ENCODE measurements at regions not wholly inside any gene's neighbourhood (a gene's known extent, or its start where the extent isn't known, plus 50 kb on each side); places are given as distances from the start of the nearest gene placed in this dataset.

DNA sequence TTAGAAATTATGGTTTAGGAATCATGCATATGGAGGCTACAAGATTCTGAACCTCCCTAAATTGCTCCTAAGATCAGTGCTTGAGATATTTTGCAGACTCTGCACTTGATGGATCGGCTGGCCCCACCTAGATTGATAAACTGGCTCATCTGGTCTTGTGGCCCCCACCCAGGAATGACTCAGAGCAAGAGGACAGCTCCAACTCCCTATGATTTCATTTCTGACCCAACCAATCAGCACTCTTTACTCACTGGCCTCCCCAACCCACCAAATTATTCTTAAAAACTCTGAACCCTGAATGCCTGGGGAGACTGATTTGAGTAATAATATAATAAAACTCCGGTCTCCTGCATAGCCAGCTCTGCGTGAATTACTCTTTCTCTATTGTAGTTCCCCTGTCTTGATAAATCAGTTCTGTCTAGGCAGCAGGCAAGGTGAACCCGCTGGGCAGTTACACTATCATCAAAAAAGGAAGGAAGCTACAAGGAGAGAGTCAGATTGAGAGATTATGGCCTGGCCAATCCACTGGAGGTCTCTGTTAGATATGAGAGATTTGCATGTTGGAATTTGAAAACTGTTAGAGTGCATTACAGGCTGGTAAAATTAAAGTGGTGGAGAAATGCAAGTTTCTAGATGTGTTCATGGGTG lies 245.8 kb downstream of the CSNK2A3 start:
- no peaks in the 10 kb centered on the region for H3K36me3 ChIP-seq
- H3K27ac ChIP-seq = no peak overlapping the region
- H3K9me3 ChIP-seq (replicated peaks in 1 of 11) = peaks cover 0 to 10% (median 2%) of the 10 kb centered on the region in 11 experiments; a peak in 7 of 22 replicates
- no peak for TF ChIP-seq Cebpa-rat (IDR thresholded peaks at IDR 0.05)
- H4K20me1 ChIP-seq = no peaks in the 10 kb centered on the region
- H3K4me1 ChIP-seq = no peaks in the 10 kb centered on the region
- no peak overlapping the region for H3K4me3 ChIP-seq
- no peak overlapping the region for H3K4me2 ChIP-seq
- H3K9ac ChIP-seq = no peak overlapping the region
- no peaks in the 10 kb centered on the region for H3K27me3 ChIP-seq

- Histone ChIP-seq H3K9me3 (replicated peaks in 1 of 11) (peaks cover 0 to 5% (median 0%) of the 10 kb centered on the region in 11 experiments; a peak in 2 of 22 replicates), H3K4me3 (no peak overlapping the region), H3K27me3 (no peaks in the 10 kb centered on the region), H3K4me2 (no peak overlapping the region), H4K20me1 (no peaks in the 10 kb centered on the region), H3K4me1 (no peaks in the 10 kb centered on the region), H3K27ac (no peak overlapping the region), H3K9ac (no peak overlapping the region), H3K36me3 (no peaks in the 10 kb centered on the region)
- TF ChIP-seq Cebpa-rat (IDR thresholded peaks at IDR 0.05) = no peak
Observed at GRCh38 chr11:11105361-11105760, 247.5 kb upstream of the ZBED5 start.

DNA sequence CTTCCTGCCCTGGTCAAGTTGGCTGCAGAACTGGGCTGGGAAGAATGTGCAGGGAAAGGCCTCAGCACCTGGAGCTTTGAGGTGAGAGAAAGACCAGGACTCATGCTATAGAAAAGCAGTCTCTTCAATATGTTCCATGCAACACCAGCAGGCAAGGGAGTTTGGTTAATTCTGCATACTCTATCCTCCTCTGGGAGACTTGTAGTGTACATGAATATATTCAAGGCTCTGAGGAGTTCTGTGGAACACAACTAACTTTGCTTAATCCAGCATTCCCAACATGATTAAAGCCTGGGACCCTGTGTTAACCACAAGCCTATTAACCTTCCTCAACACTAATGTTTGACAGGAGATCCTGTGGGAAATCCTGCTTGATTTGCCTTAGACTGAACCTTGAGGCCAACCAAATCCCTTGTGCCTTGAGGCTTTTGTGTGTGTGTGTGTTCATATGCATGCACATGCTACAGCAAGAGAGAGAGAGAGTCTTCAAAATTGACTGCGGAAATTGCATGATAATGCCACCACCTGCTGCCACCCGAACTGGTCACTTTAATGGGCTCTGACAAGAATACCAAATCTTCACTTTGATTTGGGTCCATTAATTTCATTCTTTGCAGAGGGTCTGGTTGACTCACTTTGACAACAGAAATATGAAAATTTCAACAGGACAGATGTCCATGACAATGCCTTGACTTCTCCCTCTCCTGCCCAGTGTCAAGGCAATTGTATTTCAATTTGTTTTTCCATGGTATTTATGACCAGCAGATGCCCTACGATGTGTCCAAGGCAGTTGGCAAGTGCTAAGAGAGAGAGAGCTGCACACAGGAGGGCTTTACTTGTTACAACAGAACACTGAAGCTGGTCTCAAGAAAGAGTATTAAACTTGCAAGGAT lies 238.2 kb upstream of the ZBED5 start:
- H4K20me1 ChIP-seq = no peaks in the 10 kb centered on the region

DNA sequence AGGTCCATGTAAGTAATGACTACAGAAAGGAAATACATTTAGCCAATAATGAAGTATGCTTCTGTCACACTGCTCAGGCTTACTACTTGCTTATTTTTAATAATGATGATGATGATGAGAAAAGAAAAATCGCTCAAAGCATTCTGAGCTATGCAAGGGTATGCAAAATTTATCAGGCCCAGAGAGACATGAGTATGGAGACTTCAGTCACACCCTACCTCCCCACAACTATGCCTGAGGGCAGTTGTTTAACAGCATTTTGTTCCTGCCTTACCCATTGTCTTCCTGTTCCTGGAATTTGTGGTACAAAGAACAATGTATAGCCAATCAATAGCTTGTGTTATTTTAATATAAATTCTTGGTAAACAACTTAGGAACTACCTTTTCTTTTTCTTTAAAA lies 232.6 kb upstream of the ZBED5 start:
- Histone ChIP-seq H3K27ac (no peak overlapping the region), H3K27me3 (no peaks in the 10 kb centered on the region), H3K4me3 (no peak overlapping the region), H3K36me3 (peaks cover 0 to 9% (median 0%) of the 10 kb centered on the region in 11 experiments; a peak in 3 of 22 replicates), H3K4me1 (no peaks in the 10 kb centered on the region), H3K4me2 (no peak overlapping the region), H4K20me1 (no peaks in the 10 kb centered on the region), H3K9me3 (replicated peaks in 1 of 11) (peaks cover 27 to 42% (median 36%) of the 10 kb centered on the region in 11 experiments), H3K9ac (no peak overlapping the region)
- TF ChIP-seq Cebpa-rat (IDR thresholded peaks at IDR 0.05) = no peak

More for the DNA sequence above, 238.2 kb upstream of the ZBED5 start:
- Histone ChIP-seq H3K4me2 (no peak overlapping the region), H3K36me3 (peaks cover 0 to 8% (median 0%) of the 10 kb centered on the region in 11 experiments; a peak in 2 of 22 replicates), H3K9me3 (replicated peaks in 1 of 11) (peaks cover 11 to 18% (median 15%) of the 10 kb centered on the region in 11 experiments), H3K4me1 (no peaks in the 10 kb centered on the region), H3K9ac (no peak overlapping the region), H3K4me3 (no peak overlapping the region), H3K27ac (no peak overlapping the region), H3K27me3 (no peaks in the 10 kb centered on the region)
- TF ChIP-seq Cebpa-rat (IDR thresholded peaks at IDR 0.05) = no peak

DNA sequence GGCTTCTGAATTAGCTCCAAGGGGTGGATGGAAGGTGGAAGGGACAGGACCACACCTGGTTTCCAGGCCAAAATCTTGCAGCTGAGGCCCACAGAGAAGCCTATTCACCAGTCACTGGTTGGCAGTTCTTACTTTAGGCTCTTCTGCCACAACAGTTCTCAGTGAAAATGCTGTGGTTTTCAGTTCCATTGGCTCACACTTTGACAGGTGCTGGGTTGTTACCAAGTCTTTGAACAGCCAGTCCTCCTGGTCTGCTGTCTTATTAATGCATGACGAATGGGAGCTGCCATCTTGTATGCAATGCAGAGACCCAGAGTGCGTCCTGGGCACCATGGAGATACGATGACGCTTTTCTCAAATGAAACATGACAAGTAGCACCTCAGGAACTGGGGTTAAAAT lies 232.0 kb upstream of the ZBED5 start:
- Histone ChIP-seq H4K20me1 (no peaks in the 10 kb centered on the region), H3K36me3 (peaks cover 0 to 9% (median 0%) of the 10 kb centered on the region in 11 experiments; a peak in 3 of 22 replicates), H3K4me2 (no peak overlapping the region), H3K4me1 (no peaks in the 10 kb centered on the region), H3K4me3 (no peak overlapping the region), H3K9me3 (replicated peaks in 1 of 11) (peaks cover 27 to 42% (median 36%) of the 10 kb centered on the region in 11 experiments), H3K27ac (no peak overlapping the region), H3K9ac (no peak overlapping the region), H3K27me3 (no peaks in the 10 kb centered on the region)
- TF ChIP-seq Cebpa-rat (IDR thresholded peaks at IDR 0.05) = no peak

DNA sequence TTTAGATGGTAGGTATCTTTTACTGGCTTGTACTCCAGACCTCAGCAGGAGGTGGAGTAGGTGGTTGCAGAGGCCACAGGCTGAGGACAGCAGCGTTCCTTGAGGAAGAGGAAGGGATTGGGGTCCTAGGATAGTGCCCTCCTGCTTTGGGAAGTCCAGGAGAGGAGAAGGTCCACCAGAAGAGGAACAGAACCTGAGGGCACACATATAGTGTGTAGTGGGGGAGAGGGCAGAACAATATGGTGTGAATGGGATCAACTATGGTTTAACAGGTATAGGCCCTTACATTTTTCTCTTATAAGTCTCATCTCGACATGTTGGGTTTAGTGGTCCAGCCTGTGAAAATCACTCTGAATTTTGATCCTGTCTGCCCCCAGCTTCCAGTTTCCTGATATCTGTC lies 229.1 kb upstream of the ZBED5 start:
- Histone ChIP-seq H3K27me3 (no peaks in the 10 kb centered on the region), H3K9ac (no peak overlapping the region), H3K36me3 (peaks cover 0 to 9% (median 0%) of the 10 kb centered on the region in 11 experiments; a peak in 3 of 22 replicates), H3K4me3 (no peak overlapping the region), H3K27ac (no peak overlapping the region), H4K20me1 (no peaks in the 10 kb centered on the region), H3K4me1 (no peaks in the 10 kb centered on the region), H3K4me2 (no peak overlapping the region), H3K9me3 (replicated peaks in 1 of 11) (peaks cover 25 to 33% (median 29%) of the 10 kb centered on the region in 11 experiments)
- TF ChIP-seq Cebpa-rat (IDR thresholded peaks at IDR 0.05) = no peak

DNA sequence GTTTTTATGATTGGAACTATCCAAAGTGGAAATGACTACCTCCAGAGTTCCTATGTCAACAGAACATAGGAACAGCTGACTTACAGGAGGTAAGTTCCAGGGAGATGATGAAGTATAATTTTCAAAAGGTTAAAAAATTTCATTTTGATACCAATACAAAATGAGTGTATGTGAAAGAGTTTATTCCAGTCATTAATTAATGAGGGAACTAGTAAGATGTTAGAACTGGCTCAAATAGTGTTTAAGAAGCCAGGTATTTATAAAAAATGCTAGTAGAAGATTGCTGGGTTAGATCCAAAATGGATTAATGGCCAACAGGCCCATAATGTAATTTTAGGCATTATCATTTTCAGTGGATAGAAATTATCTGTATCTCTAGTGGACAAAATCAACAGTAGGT lies 227.7 kb upstream of the ZBED5 start:
- H4K20me1 ChIP-seq = no peaks in the 10 kb centered on the region
- no peak overlapping the region for H3K4me3 ChIP-seq
- H3K27me3 ChIP-seq = no peaks in the 10 kb centered on the region
- H3K36me3 ChIP-seq = no peaks in the 10 kb centered on the region; a peak in 1 of 22 replicates
- peaks cover 11 to 19% (median 15%) of the 10 kb centered on the region in 11 experiments for H3K9me3 ChIP-seq (replicated peaks in 1 of 11)
- H3K4me2 ChIP-seq = no peak overlapping the region
- H3K27ac ChIP-seq = no peak overlapping the region
- no peak overlapping the region for H3K9ac ChIP-seq
- no peak for TF ChIP-seq Cebpa-rat (IDR thresholded peaks at IDR 0.05)
- H3K4me1 ChIP-seq = no peaks in the 10 kb centered on the region

- H3K27me3 ChIP-seq = no peaks in the 10 kb centered on the region
- H3K27ac ChIP-seq = no peak overlapping the region
- no peaks in the 10 kb centered on the region for H3K36me3 ChIP-seq
- peaks cover 0 to 7% (median 3%) of the 10 kb centered on the region in 11 experiments; a peak in 13 of 22 replicates for H3K9me3 ChIP-seq (replicated peaks in 1 of 11)
- H4K20me1 ChIP-seq = no peaks in the 10 kb centered on the region
- no peak overlapping the region for H3K4me3 ChIP-seq
- H3K4me2 ChIP-seq = no peak overlapping the region
- no peaks in the 10 kb centered on the region for H3K4me1 ChIP-seq
- no peak for TF ChIP-seq Cebpa-rat (IDR thresholded peaks at IDR 0.05)
- no peak overlapping the region for H3K9ac ChIP-seq
Observed at GRCh38 chr11:11084337-11084736, 226.5 kb upstream of the ZBED5 start.

DNA sequence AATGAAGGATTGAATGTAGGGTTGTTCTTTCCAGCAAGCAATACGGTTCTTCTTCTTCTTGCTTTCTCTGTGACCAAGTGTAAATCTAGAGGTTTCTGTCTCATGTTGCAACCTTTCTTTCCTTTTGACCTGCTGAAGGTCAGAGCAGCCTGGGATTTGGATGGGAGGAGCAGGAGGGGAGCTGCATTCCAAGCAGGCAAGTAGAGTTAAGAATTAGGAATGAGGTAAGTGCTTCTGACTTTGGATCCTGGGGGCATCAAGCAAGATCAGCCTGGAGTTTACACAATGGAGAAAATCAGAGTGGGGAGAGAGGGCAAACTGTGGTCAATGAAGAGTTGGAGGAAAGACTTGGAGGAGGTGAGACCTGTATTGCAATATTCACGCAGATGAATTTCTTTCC lies 225.6 kb upstream of the ZBED5 start:
- no peak overlapping the region for H3K9ac ChIP-seq
- H3K27me3 ChIP-seq = no peaks in the 10 kb centered on the region
- no peaks in the 10 kb centered on the region for H4K20me1 ChIP-seq
- no peak for TF ChIP-seq Cebpa-rat (IDR thresholded peaks at IDR 0.05)
- H3K4me1 ChIP-seq = no peaks in the 10 kb centered on the region
- H3K36me3 ChIP-seq = no peaks in the 10 kb centered on the region
- H3K27ac ChIP-seq = no peak overlapping the region
- no peaks in the 10 kb centered on the region; a peak in 1 of 22 replicates for H3K9me3 ChIP-seq (replicated peaks in 1 of 11)
- H3K4me2 ChIP-seq = no peak overlapping the region
- H3K4me3 ChIP-seq = no peak overlapping the region
